ENCODE measurements at regions not wholly inside any gene's neighbourhood (a gene's known extent, or its start where the extent isn't known, plus 50 kb on each side); places are given as distances from the start of the nearest gene placed in this dataset.

DNA sequence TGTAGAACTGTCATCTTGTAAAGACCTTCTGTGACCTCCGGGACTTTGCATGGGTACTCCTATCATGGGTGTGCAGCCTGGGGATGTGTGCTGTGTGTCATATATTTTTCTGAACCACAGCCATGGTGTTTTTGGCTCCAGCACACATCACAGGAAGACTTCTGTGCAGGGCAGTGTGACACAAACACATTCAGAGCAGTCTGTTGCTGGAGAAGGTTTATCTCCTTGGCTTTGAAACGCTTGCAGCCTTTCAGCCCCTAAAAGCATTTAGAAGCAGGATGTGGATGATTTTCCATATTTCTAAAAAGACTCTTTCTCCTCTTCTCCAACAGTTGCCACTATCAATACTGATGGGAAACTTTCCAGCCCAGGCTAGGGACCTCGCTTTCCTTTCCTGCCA lies 221.6 kb upstream of the FOXA2 start:
- Histone ChIP-seq H3K27ac (ENCODE audit: low read depth, low read length, severe bottlenecking) (no peak overlapping the region), H3K36me3 (ENCODE audit: control insufficient read depth, insufficient read depth, low read length) (no peaks in the 10 kb centered on the region), H3K4me1 (ENCODE audit: control insufficient read depth, insufficient read depth, low read length, poor library complexity, severe bottlenecking) (peaks cover 9% of the 10 kb centered on the region), H3K9me3 (ENCODE audit: control insufficient read depth, low read length) (no peaks in the 10 kb centered on the region), H3K4me3 (ENCODE audit: extremely low read depth, insufficient read depth, low read length, poor library complexity, severe bottlenecking) (no peak overlapping the region)
- 75% methylated on average over 2 of the region's 3 CpGs; no CpG with 5 or more reads in 1 of the 2 experiments for WGBS, 2 experiments (ENCODE audit: insufficient coverage in 2 of 2)

DNA sequence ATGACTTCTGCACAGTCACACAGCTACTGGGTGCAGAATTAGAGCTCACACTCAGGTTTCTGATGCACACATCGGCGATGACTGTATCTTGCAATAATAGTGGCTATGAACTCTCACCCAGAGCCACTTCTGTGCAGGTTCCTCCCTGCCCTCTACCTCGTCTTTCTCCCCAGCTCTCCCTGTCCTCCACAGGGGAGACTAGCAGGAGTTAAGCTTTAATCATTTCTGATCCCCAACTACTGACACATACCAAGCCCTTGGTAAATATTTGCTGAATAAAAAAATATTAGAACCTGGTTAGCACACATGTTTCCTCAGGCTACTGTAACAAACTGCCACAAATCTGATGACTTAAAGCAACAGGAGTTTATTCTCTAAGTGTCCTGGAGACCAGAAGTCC lies 222.7 kb upstream of the FOXA2 start:
- H3K4me3 ChIP-seq (ENCODE audit: extremely low read depth, insufficient read depth, low read length, poor library complexity, severe bottlenecking), result no peak overlapping the region
- no peaks in the 10 kb centered on the region for H3K9me3 ChIP-seq (ENCODE audit: control insufficient read depth, low read length)
- H3K27ac ChIP-seq (ENCODE audit: low read depth, low read length, severe bottlenecking), result no peak overlapping the region
- peaks cover 4% of the 10 kb centered on the region for H3K4me1 ChIP-seq (ENCODE audit: control insufficient read depth, insufficient read depth, low read length, poor library complexity, severe bottlenecking)
- WGBS, 2 experiments (ENCODE audit: insufficient coverage in 2 of 2), result 80% methylated on average over 3 of the region's 3 CpGs; no CpG with 5 or more reads in 1 of the 2 experiments
- H3K36me3 ChIP-seq (ENCODE audit: control insufficient read depth, insufficient read depth, low read length), result no peaks in the 10 kb centered on the region

DNA sequence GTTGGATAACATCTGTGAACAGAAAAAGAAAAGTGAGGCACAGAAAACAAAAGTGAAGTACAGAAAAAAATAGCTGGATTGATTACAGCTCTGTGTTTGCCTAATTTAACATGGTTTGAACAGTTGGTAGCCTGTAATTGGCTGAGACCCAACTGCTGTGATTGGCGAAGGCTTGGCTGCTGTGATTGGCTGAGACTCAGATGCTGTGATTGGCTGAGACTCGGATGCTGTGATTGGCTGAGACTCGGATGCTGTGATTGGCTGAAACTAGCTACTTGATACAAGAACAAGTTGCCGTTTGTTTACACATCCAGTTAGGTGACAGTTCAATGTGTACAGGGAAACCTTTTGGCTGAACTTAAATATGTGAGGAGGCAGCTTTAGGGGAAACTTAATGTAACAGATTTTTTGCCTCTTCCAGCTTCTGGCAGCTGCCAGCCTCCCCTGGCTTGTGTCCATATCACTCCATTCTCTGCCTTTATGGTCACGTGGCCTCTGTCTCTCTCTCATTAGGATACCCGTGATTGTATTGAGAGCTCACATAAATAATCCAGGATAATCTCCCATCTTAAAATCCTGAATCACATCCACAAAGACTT lies 223.4 kb upstream of the FOXA2 start:
- Histone ChIP-seq H3K4me1 (ENCODE audit: control insufficient read depth, insufficient read depth, low read length, poor library complexity, severe bottlenecking) (peaks cover 4% of the 10 kb centered on the region), H3K9me3 (ENCODE audit: control insufficient read depth, low read length) (no peaks in the 10 kb centered on the region), H3K36me3 (ENCODE audit: control insufficient read depth, insufficient read depth, low read length) (no peaks in the 10 kb centered on the region), H3K27ac (ENCODE audit: low read depth, low read length, severe bottlenecking) (no peak overlapping the region), H3K4me3 (ENCODE audit: extremely low read depth, insufficient read depth, low read length, poor library complexity, severe bottlenecking) (no peak overlapping the region)
- 87 to 91% methylated on average over 6 of the region's 6 CpGs for WGBS, 2 experiments (ENCODE audit: insufficient coverage in 2 of 2)

DNA sequence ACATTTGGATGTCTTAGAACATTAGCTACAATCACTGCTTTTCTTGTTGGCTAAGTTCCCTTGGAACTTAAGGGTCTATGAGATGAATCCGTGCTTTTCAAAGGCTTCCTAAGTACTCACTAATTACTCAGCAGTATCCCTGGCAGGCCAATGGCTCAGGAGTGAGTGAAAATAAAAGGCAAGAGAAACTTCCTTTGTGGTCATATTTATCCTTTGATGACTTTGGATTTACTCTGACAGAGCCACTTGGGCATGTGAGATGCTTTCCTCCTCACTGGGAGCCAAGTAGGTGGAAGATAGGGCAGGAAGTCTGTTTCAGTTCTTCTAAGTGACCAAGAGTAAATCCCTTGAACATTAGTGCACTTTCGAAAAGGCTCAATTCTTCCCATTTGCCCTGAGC lies 224.3 kb upstream of the FOXA2 start:
- Histone ChIP-seq H3K9me3 (ENCODE audit: control insufficient read depth, low read length) (no peaks in the 10 kb centered on the region), H3K27ac (ENCODE audit: low read depth, low read length, severe bottlenecking) (no peak overlapping the region), H3K4me3 (ENCODE audit: extremely low read depth, insufficient read depth, low read length, poor library complexity, severe bottlenecking) (no peak overlapping the region), H3K36me3 (ENCODE audit: control insufficient read depth, insufficient read depth, low read length) (no peaks in the 10 kb centered on the region), H3K4me1 (ENCODE audit: control insufficient read depth, insufficient read depth, low read length, poor library complexity, severe bottlenecking) (peaks cover 4% of the 10 kb centered on the region)
- 90% methylated on average over 1 of the region's 2 CpGs; no CpG with 5 or more reads in 1 of the 2 experiments for WGBS, 2 experiments (ENCODE audit: insufficient coverage in 2 of 2)

DNA sequence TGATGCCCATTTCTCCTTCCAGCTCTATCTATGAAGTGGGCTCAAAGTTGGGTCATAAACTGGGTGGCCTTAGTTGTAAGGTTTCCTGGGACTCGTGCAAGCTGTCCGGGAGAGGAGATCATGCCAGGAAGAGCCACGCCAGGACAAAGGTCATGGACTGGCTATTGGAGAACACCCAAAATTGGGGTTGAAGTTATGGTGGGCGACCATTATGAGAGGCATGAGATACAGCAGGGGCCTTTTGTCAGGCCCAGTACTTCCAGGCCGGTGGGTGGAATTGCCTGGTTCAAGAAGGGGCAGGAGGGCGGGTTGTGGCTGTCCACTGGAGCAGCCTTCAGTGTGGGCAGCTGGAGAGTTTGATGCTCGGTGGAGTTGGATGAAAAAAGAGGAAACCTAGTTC lies 225.1 kb upstream of the SSTR4 start:
- WGBS, 2 experiments (ENCODE audit: insufficient coverage in 2 of 2), result 92 to 94% methylated on average over 7 of the region's 7 CpGs

DNA sequence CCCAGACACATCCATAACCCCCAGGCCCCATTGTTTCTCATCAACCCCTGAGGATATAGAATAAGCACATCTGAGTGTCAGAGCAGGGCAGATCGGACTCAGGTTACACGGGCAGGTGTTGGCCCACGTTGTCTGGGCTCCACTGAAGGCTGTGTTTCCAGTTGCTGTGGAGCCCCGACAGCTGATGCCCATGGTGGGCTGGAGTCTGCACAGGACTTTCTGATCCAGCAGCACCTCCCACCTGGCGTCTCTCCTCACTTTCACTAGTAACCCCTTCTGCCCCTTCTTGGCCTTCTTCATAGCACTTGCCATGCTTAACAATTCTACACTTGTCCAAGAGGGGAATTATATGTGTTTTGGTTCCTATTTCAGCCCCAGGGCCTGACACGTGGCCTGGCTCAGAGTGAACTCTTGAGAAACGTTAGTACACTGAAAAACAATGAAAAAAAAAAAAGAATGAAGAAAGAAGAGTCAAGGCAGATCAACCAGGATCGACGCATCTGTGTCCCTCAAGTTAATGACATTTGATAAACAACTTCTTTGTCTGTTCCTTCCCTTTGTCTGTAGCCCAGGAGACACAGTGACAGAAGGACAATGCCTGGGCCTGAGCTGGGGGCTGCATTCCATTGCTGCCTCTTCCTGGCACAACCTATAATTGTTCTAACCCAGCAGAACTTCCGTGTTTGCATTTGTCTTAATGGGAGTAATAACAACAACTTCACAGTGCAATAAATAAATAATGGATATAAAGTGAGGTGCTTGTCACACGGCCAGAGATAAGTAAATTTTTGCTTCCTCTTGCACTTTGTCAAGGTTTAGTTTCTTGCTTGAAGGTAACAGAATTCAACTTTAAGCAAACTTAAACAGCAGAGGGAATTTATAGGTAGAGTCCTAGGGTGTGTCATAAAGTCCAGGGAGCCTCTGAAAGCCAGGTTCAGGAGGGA lies 224.2 kb upstream of the SSTR4 start:
- Histone ChIP-seq H3K36me3 (ENCODE audit: control insufficient read depth, insufficient read depth, low read length) (no peaks in the 10 kb centered on the region), H3K4me3 (ENCODE audit: extremely low read depth, insufficient read depth, low read length, poor library complexity, severe bottlenecking) (no peak overlapping the region), H3K9me3 (ENCODE audit: control insufficient read depth, low read length) (no peaks in the 10 kb centered on the region), H3K4me1 (ENCODE audit: control insufficient read depth, insufficient read depth, low read length, poor library complexity, severe bottlenecking) (peaks cover 4% of the 10 kb centered on the region), H3K27ac (ENCODE audit: low read depth, low read length, severe bottlenecking) (no peak overlapping the region)
- 76 to 84% methylated on average over 8 to 9 of the region's 11 CpGs for WGBS, 2 experiments (ENCODE audit: insufficient coverage in 2 of 2)

More for the DNA sequence above, 225.1 kb upstream of the SSTR4 start:
- no peaks in the 10 kb centered on the region for H3K36me3 ChIP-seq (ENCODE audit: control insufficient read depth, insufficient read depth, low read length)
- H3K4me3 ChIP-seq (ENCODE audit: extremely low read depth, insufficient read depth, low read length, poor library complexity, severe bottlenecking), result no peak overlapping the region
- H3K4me1 ChIP-seq (ENCODE audit: control insufficient read depth, insufficient read depth, low read length, poor library complexity, severe bottlenecking), result peaks cover 4% of the 10 kb centered on the region
- no peak overlapping the region for H3K27ac ChIP-seq (ENCODE audit: low read depth, low read length, severe bottlenecking)
- no peaks in the 10 kb centered on the region for H3K9me3 ChIP-seq (ENCODE audit: control insufficient read depth, low read length)

DNA sequence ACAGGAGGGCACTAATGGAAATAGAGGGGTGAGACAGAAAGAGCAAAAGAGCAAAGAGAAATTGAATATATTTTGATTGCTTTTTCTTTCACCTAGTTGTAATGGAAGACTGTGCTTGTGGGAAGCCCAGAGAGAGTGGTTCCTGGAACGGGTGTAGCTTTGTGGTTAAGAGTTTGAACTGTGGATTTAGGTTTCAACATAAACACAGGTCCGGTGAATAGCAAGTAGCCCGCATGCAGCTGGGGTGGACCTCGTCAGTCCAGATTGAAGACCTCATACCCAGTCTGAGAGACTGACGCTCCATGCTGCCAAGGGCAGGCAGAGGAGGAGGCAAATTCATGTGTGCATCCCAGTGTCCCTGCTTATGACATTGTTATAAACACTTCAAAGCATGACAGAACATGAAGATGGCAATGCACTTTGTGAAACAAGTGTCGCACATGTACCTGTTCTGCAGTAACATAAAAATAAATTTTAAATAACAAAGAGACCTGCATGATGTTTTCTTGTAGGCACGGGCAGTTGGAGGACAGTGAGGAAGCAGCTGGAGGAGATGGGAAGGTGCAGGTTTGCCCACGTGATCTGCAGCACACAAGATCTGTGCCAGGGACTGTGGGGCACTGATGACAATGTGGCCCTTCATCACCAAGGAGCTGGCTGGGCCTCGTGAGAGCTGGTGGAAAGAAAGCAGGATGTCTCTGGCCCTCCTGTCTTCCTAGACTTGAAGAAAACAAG lies 220.5 kb upstream of the SSTR4 start:
- Histone ChIP-seq H3K9me3 (ENCODE audit: control insufficient read depth, low read length) (no peaks in the 10 kb centered on the region), H3K36me3 (ENCODE audit: control insufficient read depth, insufficient read depth, low read length) (no peaks in the 10 kb centered on the region), H3K4me1 (ENCODE audit: control insufficient read depth, insufficient read depth, low read length, poor library complexity, severe bottlenecking) (no peaks in the 10 kb centered on the region), H3K4me3 (ENCODE audit: extremely low read depth, insufficient read depth, low read length, poor library complexity, severe bottlenecking) (no peak overlapping the region), H3K27ac (ENCODE audit: low read depth, low read length, severe bottlenecking) (no peak overlapping the region)
- WGBS, 2 experiments (ENCODE audit: insufficient coverage in 2 of 2), result 90 to 92% methylated on average over 7 to 8 of the region's 9 CpGs

DNA sequence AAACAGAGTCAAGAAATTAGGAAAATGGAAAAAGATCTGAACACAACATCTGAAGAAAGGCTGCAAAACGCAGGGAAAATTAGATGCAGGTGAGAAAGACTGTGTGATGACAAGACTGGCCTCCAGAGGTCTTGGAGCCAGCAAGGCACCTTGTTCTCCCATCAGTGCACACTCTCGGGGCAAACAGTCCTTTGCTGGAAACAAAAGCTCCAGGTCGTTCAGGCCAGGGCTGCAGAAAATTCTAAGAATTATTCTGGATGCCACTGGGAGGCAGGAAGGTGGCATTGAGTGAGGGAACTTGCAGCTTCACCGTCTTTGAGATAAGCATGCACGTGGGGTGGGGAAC lies 219.9 kb upstream of the SSTR4 start:
- Histone ChIP-seq H3K27ac (ENCODE audit: low read depth, low read length, severe bottlenecking) (no peak overlapping the region), H3K9me3 (ENCODE audit: control insufficient read depth, low read length) (no peaks in the 10 kb centered on the region), H3K4me3 (ENCODE audit: extremely low read depth, insufficient read depth, low read length, poor library complexity, severe bottlenecking) (no peak overlapping the region), H3K4me1 (ENCODE audit: control insufficient read depth, insufficient read depth, low read length, poor library complexity, severe bottlenecking) (no peaks in the 10 kb centered on the region), H3K36me3 (ENCODE audit: control insufficient read depth, insufficient read depth, low read length) (no peaks in the 10 kb centered on the region)
- 84 to 89% methylated on average over 5 of the region's 5 CpGs for WGBS, 2 experiments (ENCODE audit: insufficient coverage in 2 of 2)

DNA sequence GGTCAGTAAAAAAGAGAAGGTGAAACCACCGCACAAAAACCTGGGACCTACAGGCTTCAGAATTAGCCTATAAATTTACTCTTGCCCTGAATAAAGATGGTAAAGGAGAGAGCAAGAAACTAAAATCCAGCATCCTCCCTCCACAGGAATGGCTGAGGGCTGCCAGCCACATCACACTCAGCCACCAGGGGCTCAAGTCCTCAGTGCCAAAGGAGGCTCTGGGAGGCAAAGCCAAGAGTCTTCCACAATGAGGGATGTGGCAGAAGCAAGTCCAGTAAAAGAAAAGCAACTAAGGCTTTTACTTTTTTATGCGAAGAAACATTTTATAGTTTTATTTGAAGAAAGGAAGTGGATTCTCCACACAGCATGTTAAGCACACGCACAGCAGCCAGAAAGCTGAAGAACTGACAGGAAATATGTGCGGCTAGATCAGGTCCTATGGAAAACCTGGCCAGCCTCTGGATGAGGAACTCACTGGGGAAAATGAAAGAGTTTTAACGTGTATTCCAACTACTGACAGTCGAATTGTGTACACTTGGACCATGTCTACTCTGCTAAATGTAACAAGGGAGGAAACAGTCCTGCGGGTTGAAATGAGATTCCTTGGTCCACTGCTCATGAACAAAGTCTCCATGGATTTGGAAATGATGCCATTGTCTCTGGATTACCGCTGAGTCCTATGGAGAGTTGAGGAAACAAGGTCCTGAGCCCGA lies 219.4 kb upstream of the SSTR4 start:
- no peak overlapping the region for H3K27ac ChIP-seq (ENCODE audit: low read depth, low read length, severe bottlenecking)
- H3K36me3 ChIP-seq (ENCODE audit: control insufficient read depth, insufficient read depth, low read length), result no peaks in the 10 kb centered on the region
- WGBS, 2 experiments (ENCODE audit: insufficient coverage in 2 of 2), result 89 to 93% methylated on average over 6 to 7 of the region's 9 CpGs
- H3K4me3 ChIP-seq (ENCODE audit: extremely low read depth, insufficient read depth, low read length, poor library complexity, severe bottlenecking), result no peak overlapping the region
- H3K9me3 ChIP-seq (ENCODE audit: control insufficient read depth, low read length), result no peaks in the 10 kb centered on the region
- no peaks in the 10 kb centered on the region for H3K4me1 ChIP-seq (ENCODE audit: control insufficient read depth, insufficient read depth, low read length, poor library complexity, severe bottlenecking)

DNA sequence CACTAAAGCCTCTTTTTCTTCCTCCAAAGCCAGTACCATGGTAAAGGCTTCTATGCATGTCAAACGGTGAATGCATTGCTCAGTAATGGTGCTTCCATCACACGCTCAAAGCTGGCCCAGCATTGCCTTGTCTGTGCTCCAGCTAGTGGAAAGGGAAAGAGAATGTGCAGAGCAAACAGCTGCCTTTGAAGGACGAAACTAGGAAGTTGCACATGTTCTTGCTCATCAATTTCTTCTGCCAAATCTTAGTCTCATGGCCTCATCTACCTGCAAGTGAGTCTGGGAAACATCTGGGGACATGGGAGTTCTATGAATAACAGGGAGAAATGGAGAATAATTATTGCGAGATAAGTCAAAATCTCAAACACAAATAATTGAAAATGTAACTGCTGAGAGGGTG lies 216.5 kb upstream of the SSTR4 start:
- Histone ChIP-seq H3K36me3 (ENCODE audit: control insufficient read depth, insufficient read depth, low read length) (no peaks in the 10 kb centered on the region), H3K4me3 (ENCODE audit: extremely low read depth, insufficient read depth, low read length, poor library complexity, severe bottlenecking) (no peak overlapping the region), H3K4me1 (ENCODE audit: control insufficient read depth, insufficient read depth, low read length, poor library complexity, severe bottlenecking) (no peaks in the 10 kb centered on the region), H3K9me3 (ENCODE audit: control insufficient read depth, low read length) (no peaks in the 10 kb centered on the region), H3K27ac (ENCODE audit: low read depth, low read length, severe bottlenecking) (no peak overlapping the region)
- WGBS, 2 experiments (ENCODE audit: insufficient coverage in 2 of 2), result 84 to 93% methylated on average over 2 to 3 of the region's 4 CpGs

All from mesodermal cell (in vitro differentiated cells).